ENCODE measurements at regions not wholly inside any gene's neighbourhood (a gene's known extent, or its start where the extent isn't known, plus 50 kb on each side); places are given as distances from the start of the nearest gene placed in this dataset.

GRCh38 chr6:150766201-150766997 is 99.1 kb upstream of the MTHFD1L start:
- peaks cover 63% of the 10 kb centered on the region for H3K36me3 Mint-ChIP-seq (ENCODE audit: low read depth)
- CTCF ChIA-PET, result interaction anchor here (1.0 to 1.1 kb wide), 2 partner anchors 25 to 81 kb away, joined by 3 read pairs; no protein-coding TSS in a partner anchor

GRCh38 chr6:150767161-150767560 is 98.3 kb upstream of the MTHFD1L start:
- ChIA-PET CTCF (interaction anchor here (1.0 to 1.5 kb wide), 3 partner anchors 8 to 82 kb away, joined by 3 to 4 read pairs (median 3); no protein-coding TSS in a partner anchor), POLR2A (interaction anchor here (1.1 kb wide), 1 partner anchor 84 kb away, joined by 3 read pairs; no protein-coding TSS in a partner anchor)
- no peak for TF ChIP-seq CTCF (IDR thresholded peaks at IDR 0.05)
- ATAC-seq (ENCODE audit: low read depth) (no peak), DNase-seq (no peak)
- no peak overlapping the region for H3K4me3 Mint-ChIP-seq
- H3K27ac Mint-ChIP-seq, result peak overlapping the region; percentile 57
- no peaks in the 10 kb centered on the region for H3K9me3 Mint-ChIP-seq
- intact Hi-C loops (cut with micrococcal nuclease), result loop anchor here (5.0 kb wide), 1 partner anchor 45 kb away; no protein-coding TSS in a partner anchor
- no peaks in the 10 kb centered on the region for H3K27me3 Mint-ChIP-seq
- peaks cover 54% of the 10 kb centered on the region for H3K4me1 Mint-ChIP-seq
- peaks cover 65% of the 10 kb centered on the region for H3K36me3 Mint-ChIP-seq (ENCODE audit: low read depth)

More at GRCh38 chr6:150766201-150766997, 99.1 kb upstream of the MTHFD1L start:
- Mint-ChIP-seq H3K27me3 (no peaks in the 10 kb centered on the region), H3K27ac (peak overlapping the region; percentile 64), H3K9me3 (no peaks in the 10 kb centered on the region), H3K4me1 (peaks cover 57% of the 10 kb centered on the region), H3K4me3 (no peak overlapping the region)
- no peak for ATAC-seq (ENCODE audit: low read depth)
- intact Hi-C loops (cut with micrococcal nuclease), result loop anchor here (5.0 kb wide), 1 partner anchor 46 kb away; no protein-coding TSS in a partner anchor
- DNase-seq, result no peak
- POLR2A ChIA-PET, result interaction anchor here (1.4 to 2.5 kb wide), 4 partner anchors 20 to 348 kb away, joined by 4 to 18 read pairs (median 6); no protein-coding TSS in a partner anchor
- TF ChIP-seq CTCF (IDR thresholded peaks at IDR 0.05), result no peak

- Mint-ChIP-seq H3K27me3 (no peaks in the 10 kb centered on the region), H3K4me3 (no peak overlapping the region), H3K9me3 (peaks cover under 1% of the 10 kb centered on the region), H3K36me3 (ENCODE audit: low read depth) (peaks cover 65% of the 10 kb centered on the region), H3K4me1 (peaks cover 50% of the 10 kb centered on the region), H3K27ac (peak overlapping the region; percentile 32)
- POLR2A ChIA-PET, result interaction anchor here (1.1 kb wide), 1 partner anchor 84 kb away, joined by 3 read pairs; no protein-coding TSS in a partner anchor
- ATAC-seq (ENCODE audit: low read depth) (no peak), DNase-seq (no peak)
- intact Hi-C loops (cut with micrococcal nuclease), result loop anchor here (5.0 kb wide), 1 partner anchor 45 kb away; no protein-coding TSS in a partner anchor
- CTCF ChIA-PET, result interaction anchor here (0.8 to 1.5 kb wide), 4 partner anchors 8 to 557 kb away, joined by 3 to 4 read pairs (median 3); no protein-coding TSS in a partner anchor
- no peak for TF ChIP-seq CTCF (IDR thresholded peaks at IDR 0.05)
Measured at GRCh38 chr6:150767571-150768018, 97.9 kb upstream of the MTHFD1L start.

- H3K4me1 Mint-ChIP-seq, result peaks cover 32% of the 10 kb centered on the region
- ChIA-PET POLR2A (no interaction called here), CTCF (interaction anchor here (0.5 to 1.9 kb wide), 2 partner anchors 196 to 352 kb away, joined by 5 read pairs; no protein-coding TSS in a partner anchor)
- H3K27ac Mint-ChIP-seq, result no peak overlapping the region
- DNase-seq, result no peak
- no peak overlapping the region for H3K4me3 Mint-ChIP-seq
- peaks cover 8% of the 10 kb centered on the region for H3K9me3 Mint-ChIP-seq
- ATAC-seq (ENCODE audit: low read depth), result no peak
- TF ChIP-seq CTCF (IDR thresholded peaks at IDR 0.05), result no peak
- H3K27me3 Mint-ChIP-seq, result no peaks in the 10 kb centered on the region
- intact Hi-C loops (cut with micrococcal nuclease), result no loop called here
- H3K36me3 Mint-ChIP-seq (ENCODE audit: low read depth), result peaks cover 78% of the 10 kb centered on the region
Measured at GRCh38 chr6:150770637-150771036, 94.9 kb upstream of the MTHFD1L start.

GRCh38 chr6:150773969-150774368 is 91.5 kb upstream of the MTHFD1L start:
- DNase-seq (no peak), ATAC-seq (ENCODE audit: low read depth) (no peak)
- ChIA-PET POLR2A (interaction anchor here (0.5 to 1.3 kb wide), 2 partner anchors 140 to 173 kb away, joined by 3 read pairs; no protein-coding TSS in a partner anchor), CTCF (no interaction called here)
- peaks cover 85% of the 10 kb centered on the region for H3K36me3 Mint-ChIP-seq (ENCODE audit: low read depth)
- TF ChIP-seq CTCF (IDR thresholded peaks at IDR 0.05), result no peak
- no peak overlapping the region for H3K27ac Mint-ChIP-seq
- no peak overlapping the region for H3K4me3 Mint-ChIP-seq
- intact Hi-C loops (cut with micrococcal nuclease), result loop anchor here (1.0 kb wide), 1 partner anchor 10 kb away; no protein-coding TSS in a partner anchor
- peaks cover 8% of the 10 kb centered on the region for H3K9me3 Mint-ChIP-seq
- peaks cover 16% of the 10 kb centered on the region for H3K4me1 Mint-ChIP-seq
- H3K27me3 Mint-ChIP-seq, result no peaks in the 10 kb centered on the region
